Suprapubic skin (tissue), 4 donors: ENCODE measurements at regions not wholly inside any gene's neighbourhood (a gene's known extent, or its start where the extent isn't known, plus 50 kb on each side); places are given as distances from the start of the nearest gene placed in this dataset.

Source experiments
- DNase-seq, 2 donors: peaks; one replicate each; pipeline ENCODE4 v3.0.0-alpha.2; 2019; ENCODE audit warnings: low spot score in 2 of 2
- H3K27ac ChIP-seq: fragments of 200-600 bp; sonication (generic); one replicate; pipeline ENCODE4 v1.5.1; 2019
- H3K27me3 ChIP-seq: fragments of 200-600 bp; sonication (generic); one replicate; pipeline ENCODE4 v1.5.1; 2019
- H3K36me3 ChIP-seq: fragments of 200-600 bp; sonication (generic); one replicate; pipeline ENCODE4 v1.5.1; 2019
- H3K4me1 ChIP-seq: fragments of 200-600 bp; sonication (generic); one replicate; pipeline ENCODE4 v1.5.1; 2019
- H3K4me3 ChIP-seq: fragments of 200-600 bp; sonication (generic); one replicate; pipeline ENCODE4 v1.5.1; 2019; ENCODE audit warnings: mild to moderate bottlenecking
- H3K9me3 ChIP-seq: fragments of 200-600 bp; sonication (generic); one replicate; pipeline ENCODE4 v1.5.1; 2019
- CTCF ChIP-seq, 2 donors: fragments of 200-600 bp in 1 of 2; fragments of 450-650 bp in 1 of 2; sonication (generic) in 1 of 2; IDR thresholded peaks; one replicate each; pipeline ENCODE4 v1.5.1; 2016 to 2019; ENCODE audit warnings: antibody characterized with exemption in 2 of 2, mild to moderate bottlenecking in 1 of 2, moderate library complexity in 1 of 2
- EP300 ChIP-seq: sonication (generic); formaldehyde crosslinking; IDR thresholded peaks from one replicate; pipeline ENCODE4 v1.6.1; 2017; ENCODE audit warnings: antibody characterized with exemption
- POLR2A ChIP-seq, 2 donors: fragments of 450-650 bp; IDR thresholded peaks; one replicate each; pipeline ENCODE4 v1.6.1; 2017; ENCODE audit warnings: antibody characterized with exemption in 2 of 2, mild to moderate bottlenecking in 2 of 2, moderate library complexity in 2 of 2
- POLR2AphosphoS5 ChIP-seq, 3 donors: sonication (generic); formaldehyde crosslinking; IDR thresholded peaks; one replicate each; pipeline ENCODE4 v1.6.1; 2017; ENCODE audit warnings: antibody characterized with exemption in 3 of 3
- WGBS: methylation state at CpG from one replicate; pipeline ENCODE4 v1.1.5; 2018; 5-methylcytosine and 5-hydroxymethylcytosine counted together

GRCh38 chr4:152236519-152237056 is 299.3 kb downstream of the FBXW7 start:
- no peaks in the 10 kb centered on the region for H3K9me3 ChIP-seq
- no peaks in the 10 kb centered on the region for H3K36me3 ChIP-seq
- no peak overlapping the region for H3K4me3 ChIP-seq
- TF ChIP-seq CTCF (IDR thresholded peaks at IDR 0.05) (no peak), EP300 (no peak), POLR2A (IDR thresholded peaks at IDR 0.05) (no peak), POLR2AphosphoS5 (IDR thresholded peaks at IDR 0.05) (no peak)
- no peak overlapping the region for H3K27ac ChIP-seq
- no peaks in the 10 kb centered on the region for H3K4me1 ChIP-seq
- WGBS: 66% methylated on average over 3 of the region's 3 CpGs
- DNase-seq: no peak
- H3K27me3 ChIP-seq: no peaks in the 10 kb centered on the region

GRCh38 chr4:152235718-152236117 is 300.2 kb downstream of the FBXW7 start:
- Histone ChIP-seq H3K4me3 (no peak overlapping the region), H3K4me1 (no peaks in the 10 kb centered on the region), H3K9me3 (no peaks in the 10 kb centered on the region), H3K27ac (no peak overlapping the region), H3K27me3 (no peaks in the 10 kb centered on the region), H3K36me3 (no peaks in the 10 kb centered on the region)
- no peak for DNase-seq
- TF ChIP-seq EP300 (no peak), POLR2A (IDR thresholded peaks at IDR 0.05) (no peak), CTCF (IDR thresholded peaks at IDR 0.05) (no peak), POLR2AphosphoS5 (IDR thresholded peaks at IDR 0.05) (no peak)
- whole genome bisulfite sequencing: 89% methylated on average over 3 of the region's 3 CpGs

- Histone ChIP-seq H3K4me3 (no peak overlapping the region), H3K27ac (no peak overlapping the region), H3K27me3 (no peaks in the 10 kb centered on the region), H3K4me1 (no peaks in the 10 kb centered on the region), H3K9me3 (no peaks in the 10 kb centered on the region), H3K36me3 (no peaks in the 10 kb centered on the region)
- TF ChIP-seq EP300: no peak
- no peak for TF ChIP-seq POLR2A (IDR thresholded peaks at IDR 0.05)
- no peak for TF ChIP-seq POLR2AphosphoS5 (IDR thresholded peaks at IDR 0.05)
- TF ChIP-seq CTCF (IDR thresholded peaks at IDR 0.05): no peak
- DNase-seq: no peak
- 97% methylated on average over 3 of the region's 3 CpGs for WGBS
Observed at GRCh38 chr4:152234571-152234970, 301.3 kb downstream of the FBXW7 start.

GRCh38 chr4:152232271-152232670 is 303.6 kb downstream of the FBXW7 start:
- TF ChIP-seq POLR2A (IDR thresholded peaks at IDR 0.05): no peak
- TF ChIP-seq EP300: no peak
- TF ChIP-seq POLR2AphosphoS5 (IDR thresholded peaks at IDR 0.05): no peak
- no peak for TF ChIP-seq CTCF (IDR thresholded peaks at IDR 0.05)
- WGBS: 89% methylated on average over 2 of the region's 2 CpGs

DNA sequence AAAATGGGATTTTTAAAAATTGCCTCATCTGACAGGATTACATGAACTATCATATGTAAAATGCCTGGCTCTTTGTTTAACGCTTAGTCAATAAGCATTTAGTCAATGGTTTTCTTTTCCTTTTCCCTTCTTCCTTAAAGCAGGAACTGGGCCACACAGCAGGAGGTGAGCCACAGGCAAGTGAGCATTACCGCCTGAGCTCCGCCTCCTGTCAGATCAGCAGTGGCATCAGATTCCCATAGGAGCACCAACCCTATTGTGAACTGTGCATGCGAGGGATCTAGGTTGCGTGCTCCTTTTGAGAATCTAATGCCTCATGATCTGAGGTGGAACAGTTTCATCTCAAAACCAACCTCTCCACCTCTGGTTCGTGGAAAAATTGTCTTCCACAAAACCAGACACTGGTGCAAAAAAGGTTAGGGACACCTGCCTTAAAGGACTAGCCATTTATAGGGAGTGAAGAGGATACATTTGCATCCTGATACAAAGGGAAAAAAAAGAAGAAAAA is 306.1 kb downstream of the FBXW7 start:
- Histone ChIP-seq H3K27me3 (no peaks in the 10 kb centered on the region), H3K4me1 (no peaks in the 10 kb centered on the region), H3K9me3 (no peaks in the 10 kb centered on the region), H3K36me3 (no peaks in the 10 kb centered on the region), H3K4me3 (no peak overlapping the region), H3K27ac (no peak overlapping the region)
- DNase-seq: no peak
- 92% methylated on average over 6 of the region's 6 CpGs for WGBS
- no peak for TF ChIP-seq POLR2AphosphoS5 (IDR thresholded peaks at IDR 0.05)
- TF ChIP-seq CTCF (IDR thresholded peaks at IDR 0.05): no peak
- TF ChIP-seq POLR2A (IDR thresholded peaks at IDR 0.05): no peak
- TF ChIP-seq EP300: no peak

More at GRCh38 chr4:152232271-152232670, 303.6 kb downstream of the FBXW7 start:
- Histone ChIP-seq H3K4me1 (no peaks in the 10 kb centered on the region), H3K9me3 (no peaks in the 10 kb centered on the region), H3K36me3 (no peaks in the 10 kb centered on the region), H3K27me3 (no peaks in the 10 kb centered on the region), H3K27ac (no peak overlapping the region), H3K4me3 (no peak overlapping the region)
- DNase-seq: no peak
